ENCODE measurements at regions not wholly inside any gene's neighbourhood (a gene's known extent, or its start where the extent isn't known, plus 50 kb on each side); places are given as distances from the start of the nearest gene placed in this dataset.

DNA sequence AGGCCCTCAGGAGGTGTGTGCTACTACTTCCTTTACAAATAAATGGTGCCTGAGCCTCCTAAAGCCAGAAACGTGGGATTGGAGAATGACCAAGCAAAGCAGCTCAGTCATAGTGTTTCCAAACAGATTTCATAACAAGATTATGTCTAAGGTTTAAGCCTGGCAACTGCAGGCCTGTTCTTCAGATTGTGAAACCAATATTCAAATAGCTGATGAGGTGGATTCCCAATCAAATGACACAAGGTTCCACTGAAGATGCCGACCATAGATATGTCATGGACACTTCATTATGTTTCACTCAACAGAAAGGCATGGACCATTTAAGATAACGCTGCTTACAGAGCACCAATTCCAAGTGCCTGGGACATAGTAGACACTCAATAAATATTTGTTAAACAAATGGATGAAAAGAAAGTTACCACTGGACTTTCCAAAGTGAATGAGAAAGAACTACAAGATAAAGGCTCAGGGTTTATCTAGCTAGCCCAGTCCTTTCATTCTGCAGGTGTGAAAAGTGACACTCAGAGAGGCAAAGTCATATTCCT lies 189.5 kb downstream of the ACTL7B start:
- intact Hi-C loops (cut with DNase I): no loop called here
- Histone ChIP-seq H3K27ac (peak overlapping the region; percentile 54 to 66 (median 60)), H3K4me1 (peaks cover 20 to 62% (median 22%) of the 10 kb centered on the region in 3 donors)

GRCh38 chr9:108665521-108666239 lies 190.1 kb downstream of the ACTL7B start:
- Histone ChIP-seq H3K36me3 (no peaks in the 10 kb centered on the region), H3K27ac (peak overlapping the region; percentile 54 to 66 (median 60)), H3K4me1 (peaks cover 19 to 55% (median 22%) of the 10 kb centered on the region in 3 donors), H3K9me3 (peaks cover 0 to under 1% (median 0%) of the 10 kb centered on the region in 3 donors), H3K27me3 (no peaks in the 10 kb centered on the region), H3K4me3 (no peak overlapping the region)
- intact Hi-C loops (cut with DNase I): no loop called here
- 74 to 81% methylated on average over 3 of the region's 4 CpGs for WGBS, 2 donors
- TF ChIP-seq POLR2A (IDR thresholded peaks at IDR 0.05): no peak
- no peak for TF ChIP-seq CTCF (IDR thresholded peaks at IDR 0.05)
- no peak for DNase-seq

More for the DNA sequence above, 189.5 kb downstream of the ACTL7B start:
- H3K9me3 ChIP-seq: no peaks in the 10 kb centered on the region
- WGBS, 2 donors: 35 to 47% methylated on average over 3 of the region's 3 CpGs
- TF ChIP-seq POLR2A (IDR thresholded peaks at IDR 0.05): no peak
- TF ChIP-seq CTCF (IDR thresholded peaks at IDR 0.05): no peak
- DNase-seq: no peak
- no peaks in the 10 kb centered on the region for H3K27me3 ChIP-seq
- no peaks in the 10 kb centered on the region for H3K36me3 ChIP-seq
- H3K4me3 ChIP-seq: no peak overlapping the region

DNA sequence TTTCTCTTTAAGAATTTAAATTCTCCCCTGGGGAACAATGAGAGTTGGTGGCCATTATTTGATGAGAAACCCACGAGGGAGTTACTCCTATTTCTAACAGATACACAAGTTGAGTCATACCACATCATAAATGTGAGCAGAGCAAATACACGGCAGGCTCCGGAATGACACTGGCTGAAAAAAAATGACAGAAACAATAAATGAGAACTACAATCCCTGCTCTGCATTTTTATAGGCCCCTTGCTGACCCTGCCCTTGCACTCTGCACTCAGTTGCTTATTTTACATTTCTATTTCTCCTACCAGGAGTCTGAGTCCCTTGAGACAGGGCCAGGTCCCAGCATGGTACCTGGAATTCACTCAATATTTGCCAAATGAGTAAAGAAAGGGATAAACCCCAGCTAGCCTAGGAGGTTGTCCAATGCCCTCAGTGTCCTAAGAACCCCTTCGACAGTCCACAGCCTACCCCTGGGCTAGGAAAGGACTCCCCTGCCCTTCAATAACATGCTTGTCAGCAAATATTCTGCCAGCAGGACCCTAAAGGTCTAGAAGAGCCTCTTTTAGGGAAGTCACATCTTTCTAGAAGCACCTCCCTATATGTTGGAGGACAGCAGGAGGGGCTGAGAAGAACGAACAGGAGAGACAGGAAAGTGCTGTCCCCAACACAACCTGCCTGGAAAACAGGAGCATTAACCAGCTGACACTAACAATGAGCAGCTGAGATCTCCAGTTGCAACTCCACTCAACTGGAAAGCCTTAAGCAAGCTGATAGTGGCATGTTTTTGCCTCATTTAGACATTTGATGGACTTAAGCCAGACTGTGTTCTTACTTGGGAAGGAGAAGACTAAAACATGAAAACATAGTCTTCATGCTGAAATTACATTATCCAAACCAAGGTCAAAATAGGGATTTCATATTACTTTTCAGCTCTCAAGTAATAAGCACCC lies 191.2 kb downstream of the ACTL7B start:
- TF ChIP-seq POLR2A (IDR thresholded peaks at IDR 0.05) (no peak), CTCF (IDR thresholded peaks at IDR 0.05) (no peak)
- intact Hi-C loops (cut with DNase I): no loop called here
- Histone ChIP-seq H3K27ac (peak overlapping the region in 3 of 4 donors; percentile 59 to 66 (median 62)), H3K4me3 (no peak overlapping the region), H3K36me3 (no peaks in the 10 kb centered on the region), H3K9me3 (peaks cover 0 to 11% (median 5%) of the 10 kb centered on the region in 3 donors), H3K4me1 (peaks cover 19 to 49% (median 22%) of the 10 kb centered on the region in 3 donors), H3K27me3 (no peaks in the 10 kb centered on the region)
- 28 to 44% methylated on average over 4 to 5 of the region's 5 CpGs for WGBS, 2 donors
- DNase-seq: no peak

GRCh38 chr9:108663422-108663821 lies 192.4 kb downstream of the ACTL7B start:
- WGBS, 2 donors: 59 to 62% methylated on average over 2 of the region's 2 CpGs
- TF ChIP-seq CTCF (IDR thresholded peaks at IDR 0.05): no peak
- TF ChIP-seq POLR2A (IDR thresholded peaks at IDR 0.05): no peak
- no peaks in the 10 kb centered on the region for H3K27me3 ChIP-seq
- H3K9me3 ChIP-seq: peaks cover 0 to 22% (median 13%) of the 10 kb centered on the region in 3 donors
- no peaks in the 10 kb centered on the region for H3K36me3 ChIP-seq
- no peak overlapping the region for H3K4me3 ChIP-seq
- DNase-seq: no peak
- intact Hi-C loops (cut with DNase I): no loop called here
- H3K4me1 ChIP-seq: peaks cover 18 to 37% (median 19%) of the 10 kb centered on the region in 3 donors
- no peak overlapping the region for H3K27ac ChIP-seq
